H9 (cell line): ENCODE measurements at regions not wholly inside any gene's neighbourhood (a gene's known extent, or its start where the extent isn't known, plus 50 kb on each side); places are given as distances from the start of the nearest gene placed in this dataset.

Experiments used
- DNase-seq: peaks from one replicate; pipeline ENCODE4 v3.0.0-alpha.2; 2017
- H2AFZ ChIP-seq: one replicate; pipeline ENCODE4 v1.6.1; 2013; ENCODE audit warnings: mild to moderate bottlenecking, low read length, control low read depth, moderate library complexity
- H2AK5ac ChIP-seq: 2 replicates; pipeline ENCODE4 v1.6.1; 2013; ENCODE audit warnings: low read length, control low read depth, mixed read lengths; ENCODE audit not compliant: insufficient read length
- H2BK120ac ChIP-seq: one replicate; pipeline ENCODE4 v1.6.1; 2013; ENCODE audit warnings: low read depth, mild to moderate bottlenecking, low read length, control low read depth, inconsistent platforms; ENCODE audit not compliant: poor library complexity, severe bottlenecking
- H2BK12ac ChIP-seq: 2 replicates; pipeline ENCODE4 v1.6.1; 2013; ENCODE audit warnings: low read length, control low read depth, mixed read lengths, low read depth; ENCODE audit not compliant: insufficient read length
- H2BK15ac ChIP-seq: 2 replicates; pipeline ENCODE4 v1.6.1; 2013; ENCODE audit warnings: low read depth, low read length, control low read depth
- H2BK20ac ChIP-seq: one replicate; pipeline ENCODE4 v1.6.1; 2013; ENCODE audit warnings: low read depth, mild to moderate bottlenecking, low read length, control low read depth, inconsistent platforms; ENCODE audit not compliant: poor library complexity, severe bottlenecking
- H2BK5ac ChIP-seq: 2 replicates; pipeline ENCODE4 v1.6.1; 2013; ENCODE audit warnings: low read length, control low read depth, mixed read lengths; ENCODE audit not compliant: insufficient read length
- H3K14ac ChIP-seq: 2 replicates; pipeline ENCODE4 v1.6.1; 2013; ENCODE audit warnings: low read length, control low read depth; ENCODE audit not compliant: insufficient read depth
- H3K18ac ChIP-seq: 2 replicates; pipeline ENCODE4 v1.6.1; 2013; ENCODE audit warnings: low read depth, mild to moderate bottlenecking, mixed read lengths, low read length, control low read depth; ENCODE audit not compliant: insufficient read length
- H3K23ac ChIP-seq: 2 replicates; pipeline ENCODE4 v1.6.1; 2013; ENCODE audit warnings: low read length, control low read depth, mixed read lengths, low read depth; ENCODE audit not compliant: insufficient read length
- H3K23me2 ChIP-seq: 2 replicates; pipeline ENCODE4 v1.6.1; 2013; ENCODE audit warnings: low read depth, mild to moderate bottlenecking, mixed read lengths, low read length, control low read depth; ENCODE audit not compliant: insufficient read length, poor library complexity, severe bottlenecking
- H3K27ac ChIP-seq: 2 replicates; pipeline ENCODE4 v1.5.1; 2013; ENCODE audit warnings: low read length, control low read depth, mixed read lengths, low read depth; ENCODE audit not compliant: insufficient read length
- H3K27me3 ChIP-seq: 2 replicates; pipeline ENCODE4 v1.6.1; 2013; ENCODE audit warnings: low read length, control low read depth, inconsistent platforms; ENCODE audit not compliant: insufficient read depth
- H3K4ac ChIP-seq: 2 replicates; pipeline ENCODE4 v1.6.1; 2013; ENCODE audit warnings: low read depth, mild to moderate bottlenecking, control low read depth, inconsistent platforms, low read length, moderate library complexity
- H3K4me1 ChIP-seq: 2 replicates; pipeline ENCODE4 v1.6.1; 2013; ENCODE audit warnings: low read length, control low read depth, inconsistent platforms; ENCODE audit not compliant: insufficient read depth
- H3K4me2 ChIP-seq: 2 replicates; pipeline ENCODE4 v1.6.1; 2013; ENCODE audit warnings: low read length, control low read depth, mixed read lengths; ENCODE audit not compliant: insufficient read length, insufficient read depth
- H3K56ac ChIP-seq: 2 replicates; pipeline ENCODE4 v1.6.1; 2013; ENCODE audit warnings: low read depth, mild to moderate bottlenecking, mixed read lengths, low read length, control low read depth; ENCODE audit not compliant: insufficient read length
- H3K79me1 ChIP-seq: 2 replicates; pipeline ENCODE4 v1.6.1; 2013; ENCODE audit warnings: low read depth, mild to moderate bottlenecking, moderate library complexity, low read length, control low read depth, inconsistent platforms; ENCODE audit not compliant: insufficient read depth, poor library complexity, severe bottlenecking
- H3K79me2 ChIP-seq: 2 replicates; pipeline ENCODE4 v1.6.1; 2013; ENCODE audit warnings: low read length, control low read depth, inconsistent platforms; ENCODE audit not compliant: insufficient read depth
- H3K9ac ChIP-seq: 2 replicates; pipeline ENCODE4 v1.6.1; 2013; ENCODE audit warnings: low read length, control low read depth, mixed read lengths; ENCODE audit not compliant: insufficient read length; ENCODE audit errors: extremely low read depth
- H3K9me3 ChIP-seq: one replicate; pipeline ENCODE4 v1.6.1; 2013; ENCODE audit warnings: low read depth, low read length, inconsistent platforms; ENCODE audit not compliant: control insufficient read depth
- H3T11ph ChIP-seq: one replicate; pipeline ENCODE4 v1.6.1; 2013; ENCODE audit warnings: mild to moderate bottlenecking, low read length, control low read depth, inconsistent platforms
- H4K20me1 ChIP-seq: one replicate; pipeline ENCODE4 v1.6.1; 2013; ENCODE audit not compliant: control insufficient read depth, insufficient read length, insufficient read depth
- H4K5ac ChIP-seq: 2 replicates; pipeline ENCODE4 v1.6.1; 2013; ENCODE audit warnings: low read depth, mild to moderate bottlenecking, mixed read lengths, low read length, control low read depth; ENCODE audit not compliant: insufficient read length
- H4K8ac ChIP-seq: replicated peaks from 2 replicates; pipeline ENCODE4 v1.6.1; 2013; ENCODE audit warnings: low read length, control low read depth, mixed read lengths, low read depth; ENCODE audit not compliant: insufficient read length
- H4K91ac ChIP-seq: 2 replicates; pipeline ENCODE4 v1.6.1; 2013; ENCODE audit warnings: low read depth, mild to moderate bottlenecking, moderate library complexity, mixed read lengths, low read length, control low read depth; ENCODE audit not compliant: insufficient read length
- H3K27ac Mint-ChIP-seq, 3 experiments: 2 replicates in 2 of 3; 3 replicates in 1 of 3; pipeline ENCODE4 v1.8.0; 2020 to 2021; ENCODE audit warnings: mixed read lengths in 3 of 3, mild to moderate bottlenecking in 1 of 3, moderate library complexity in 1 of 3
- H3K27me3 Mint-ChIP-seq: 2 replicates; pipeline ENCODE4 v1.8.0; 2021; ENCODE audit warnings: low read depth, mild to moderate bottlenecking, moderate library complexity, mixed read lengths
- H3K36me3 Mint-ChIP-seq, 3 experiments: 2 replicates in 2 of 3; 3 replicates in 1 of 3; pipeline ENCODE4 v1.8.0; 2020 to 2021; ENCODE audit warnings: low read depth in 3 of 3, mixed read lengths in 3 of 3; ENCODE audit not compliant: insufficient read depth in 1 of 3
- H3K4me1 Mint-ChIP-seq, 2 experiments: 2 replicates each; pipeline ENCODE4 v1.8.0; 2020; ENCODE audit warnings: mixed read lengths in 2 of 2
- H3K4me3 Mint-ChIP-seq, 2 experiments: 2 replicates in 1 of 2; 3 replicates in 1 of 2; pipeline ENCODE4 v1.8.0; 2020 to 2021; ENCODE audit warnings: mild to moderate bottlenecking in 2 of 2, mixed read lengths in 2 of 2, moderate library complexity in 1 of 2
- H3K9me3 Mint-ChIP-seq, 2 experiments: 2 replicates in 1 of 2; 3 replicates in 1 of 2; pipeline ENCODE4 v1.8.0; 2020; ENCODE audit warnings: mild to moderate bottlenecking in 2 of 2, mixed read lengths in 2 of 2, moderate library complexity in 1 of 2
- WGBS: extraction: QIAGEN DNeasy Blood & Tissue Kit; methylation state at CpG from one replicate; pipeline ENCODE4 v1.1.7; 2013; ENCODE audit warnings: missing lambda C conversion rate, low lambda C conversion rate, mixed read lengths; ENCODE audit not compliant: insufficient read length; ENCODE audit errors: extremely low coverage; 5-methylcytosine and 5-hydroxymethylcytosine counted together
- TF ChIP-seq, protein P1 (sequence below): fragments of 200-600 bp; sonication (generic); conservative IDR thresholded peaks from 3 replicates; pipeline ENCODE4 v1.8.0; 2021; ENCODE audit warnings: antibody characterized with exemption, mild to moderate bottlenecking

DNA sequence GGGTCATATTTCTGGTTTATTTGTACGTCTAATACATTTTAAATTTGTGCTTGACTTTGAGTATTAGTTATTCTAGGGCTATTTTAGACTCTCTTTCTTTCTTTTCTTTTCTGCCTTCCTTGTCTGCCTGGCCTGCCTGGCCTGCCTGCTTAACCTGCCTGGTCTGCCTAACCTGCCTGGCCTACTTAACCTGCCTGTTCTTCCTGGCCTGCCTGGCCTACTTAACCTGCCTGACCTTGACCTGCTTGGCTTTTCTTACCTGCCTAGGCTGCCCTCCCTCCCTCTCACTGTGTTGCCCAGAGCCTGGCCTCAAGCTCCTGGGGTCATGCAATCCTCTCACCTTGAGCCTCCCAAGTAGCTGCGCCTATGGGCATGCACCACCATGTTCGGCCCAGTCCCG, 83.7 kb downstream of the PMAIP1 start:
- H3K27me3 ChIP-seq, result no peaks in the 10 kb centered on the region
- H2BK12ac ChIP-seq, result no peak overlapping the region
- no peak overlapping the region for H4K91ac ChIP-seq
- H3K27ac ChIP-seq, result no peak overlapping the region
- no peak overlapping the region for H3K18ac ChIP-seq
- no peak overlapping the region for H2AFZ ChIP-seq
- H3K56ac ChIP-seq, result no peak overlapping the region
- no peak overlapping the region for H2BK5ac ChIP-seq
- H3K14ac ChIP-seq, result no peak overlapping the region; the same call in 1 of the 2 replicates
- no peak overlapping the region for H2BK15ac ChIP-seq
- H3K79me2 ChIP-seq, result no peaks in the 10 kb centered on the region
- no peak overlapping the region for H4K5ac ChIP-seq
- no peak overlapping the region for H4K8ac ChIP-seq
- H3K4ac ChIP-seq, result no peak overlapping the region
- no peak overlapping the region for H2BK20ac ChIP-seq
- Mint-ChIP-seq H3K27ac (0 out of 7 replicates have a peak overlapping the region, but pooled peaks of 1 of the 3 experiments have one; percentile 17), H3K4me3 (no peak overlapping the region; a peak in 1 of 5 replicates), H3K27me3 (no peaks in the 10 kb centered on the region), H3K4me1 (peaks cover 3 to 8% of the 10 kb centered on the region in 2 experiments; a peak in 1 of 4 replicates), H3K9me3 (no peaks in the 10 kb centered on the region), H3K36me3 (no peaks in the 10 kb centered on the region; a peak in 1 of 7 replicates)
- no peaks in the 10 kb centered on the region for H3K9me3 ChIP-seq
- H3T11ph ChIP-seq, result no peak overlapping the region
- H3K9ac ChIP-seq, result no peak overlapping the region
- TF ChIP-seq, protein P1, sequence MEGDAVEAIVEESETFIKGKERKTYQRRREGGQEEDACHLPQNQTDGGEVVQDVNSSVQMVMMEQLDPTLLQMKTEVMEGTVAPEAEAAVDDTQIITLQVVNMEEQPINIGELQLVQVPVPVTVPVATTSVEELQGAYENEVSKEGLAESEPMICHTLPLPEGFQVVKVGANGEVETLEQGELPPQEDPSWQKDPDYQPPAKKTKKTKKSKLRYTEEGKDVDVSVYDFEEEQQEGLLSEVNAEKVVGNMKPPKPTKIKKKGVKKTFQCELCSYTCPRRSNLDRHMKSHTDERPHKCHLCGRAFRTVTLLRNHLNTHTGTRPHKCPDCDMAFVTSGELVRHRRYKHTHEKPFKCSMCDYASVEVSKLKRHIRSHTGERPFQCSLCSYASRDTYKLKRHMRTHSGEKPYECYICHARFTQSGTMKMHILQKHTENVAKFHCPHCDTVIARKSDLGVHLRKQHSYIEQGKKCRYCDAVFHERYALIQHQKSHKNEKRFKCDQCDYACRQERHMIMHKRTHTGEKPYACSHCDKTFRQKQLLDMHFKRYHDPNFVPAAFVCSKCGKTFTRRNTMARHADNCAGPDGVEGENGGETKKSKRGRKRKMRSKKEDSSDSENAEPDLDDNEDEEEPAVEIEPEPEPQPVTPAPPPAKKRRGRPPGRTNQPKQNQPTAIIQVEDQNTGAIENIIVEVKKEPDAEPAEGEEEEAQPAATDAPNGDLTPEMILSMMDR, result no peak
- no peaks in the 10 kb centered on the region for H3K23me2 ChIP-seq
- no peaks in the 10 kb centered on the region for H3K79me1 ChIP-seq
- H3K23ac ChIP-seq, result no peak overlapping the region
- H2AK5ac ChIP-seq, result no peak overlapping the region
- no peak for DNase-seq
- no peaks in the 10 kb centered on the region for H3K4me1 ChIP-seq
- H2BK120ac ChIP-seq, result no peak overlapping the region
- WGBS, result no CpG with 5 or more reads among the region's 4 CpGs
- no peaks in the 10 kb centered on the region for H4K20me1 ChIP-seq
- no peak overlapping the region for H3K4me2 ChIP-seq
